Liver (tissue), 7 donors: ENCODE measurements at regions not wholly inside any gene's neighbourhood (a gene's known extent, or its start where the extent isn't known, plus 50 kb on each side); places are given as distances from the start of the nearest gene placed in this dataset.

Experiments used
- DNase-seq: peaks from one replicate; pipeline ENCODE4 v3.0.0-alpha.2; 2017; ENCODE audit warnings: low spot score
- H3K27ac ChIP-seq, 2 donors: one replicate each; pipeline ENCODE4 v1.7.0; 2013; ENCODE audit warnings: inconsistent platforms in 2 of 2, low read length in 2 of 2, control low read depth in 1 of 2, low read depth in 1 of 2, mild to moderate bottlenecking in 1 of 2
- H3K27me3 ChIP-seq, 4 donors: one replicate each; pipeline versions ENCODE4 v1.6.1 to v1.7.0; 2013; ENCODE audit warnings: low read length in 3 of 4, inconsistent platforms in 1 of 4, mild to moderate bottlenecking in 1 of 4, moderate library complexity in 1 of 4; ENCODE audit not compliant: control insufficient read depth in 4 of 4, insufficient read depth in 4 of 4
- H3K36me3 ChIP-seq, 4 donors: one replicate each; pipeline versions ENCODE4 v1.6.1 to v1.7.0; 2013; ENCODE audit warnings: low read length in 3 of 4, mild to moderate bottlenecking in 3 of 4, low read depth in 1 of 4, moderate library complexity in 1 of 4; ENCODE audit not compliant: control insufficient read depth in 4 of 4, insufficient read depth in 3 of 4
- H3K4me1 ChIP-seq, 4 donors: one replicate each; pipeline versions ENCODE4 v1.6.1 to v1.7.0; 2013; ENCODE audit warnings: low read length in 3 of 4, mild to moderate bottlenecking in 3 of 4, moderate library complexity in 1 of 4; ENCODE audit not compliant: control insufficient read depth in 4 of 4, insufficient read depth in 4 of 4
- H3K4me3 ChIP-seq, 3 donors: one replicate each; pipeline versions ENCODE4 v1.6.1 to v1.7.0; 2013; ENCODE audit warnings: low read length in 3 of 3, control low read depth in 1 of 3, low read depth in 1 of 3, mild to moderate bottlenecking in 1 of 3
- H3K9ac ChIP-seq, 2 donors: one replicate each; pipeline ENCODE4 v1.7.0; 2013; ENCODE audit warnings: low read length in 2 of 2, mild to moderate bottlenecking in 2 of 2, moderate library complexity in 2 of 2, control low read depth in 1 of 2, low read depth in 1 of 2
- H3K9me3 ChIP-seq, 4 donors: one replicate each; pipeline versions ENCODE4 v1.6.1 to v1.7.0; 2013; ENCODE audit warnings: low read length in 3 of 4; ENCODE audit not compliant: control insufficient read depth in 4 of 4
- RXRA ChIP-seq, 2 donors: IDR thresholded peaks; 2 replicates each; pipeline ENCODE4 v1.6.1; 2017 to 2018; ENCODE audit warnings: antibody characterized with exemption in 2 of 2, mild to moderate bottlenecking in 1 of 2
- SP1 ChIP-seq: IDR thresholded peaks from 2 replicates; pipeline ENCODE4 v1.6.1; 2018; ENCODE audit warnings: antibody characterized with exemption, mild to moderate bottlenecking
- TAF1 ChIP-seq: conservative IDR thresholded peaks from 2 replicates; pipeline ENCODE4 v1.6.1; 2016; ENCODE audit warnings: antibody characterized with exemption, mild to moderate bottlenecking
- WGBS: extraction: QIAGEN DNeasy Blood & Tissue Kit; methylation state at CpG from one replicate; pipeline ENCODE4 v1.1.7; 2013; 5-methylcytosine and 5-hydroxymethylcytosine counted together
- TF ChIP-seq, protein P1 (sequence below): IDR thresholded peaks from 2 replicates; pipeline ENCODE4 v1.6.1; 2016; ENCODE audit warnings: antibody characterized with exemption, mild to moderate bottlenecking
- TF ChIP-seq, protein P2 (sequence below): IDR thresholded peaks from 2 replicates; pipeline ENCODE4 v1.6.1; 2016; ENCODE audit warnings: antibody characterized with exemption
- TF ChIP-seq, protein P3 (sequence below): IDR thresholded peaks from 2 replicates; pipeline ENCODE4 v1.6.1; 2016; ENCODE audit warnings: antibody characterized with exemption
- donor health status: healthy.
- donor health status: healthy.
- donor health status: healthy.
- donor health status: healthy.

DNA sequence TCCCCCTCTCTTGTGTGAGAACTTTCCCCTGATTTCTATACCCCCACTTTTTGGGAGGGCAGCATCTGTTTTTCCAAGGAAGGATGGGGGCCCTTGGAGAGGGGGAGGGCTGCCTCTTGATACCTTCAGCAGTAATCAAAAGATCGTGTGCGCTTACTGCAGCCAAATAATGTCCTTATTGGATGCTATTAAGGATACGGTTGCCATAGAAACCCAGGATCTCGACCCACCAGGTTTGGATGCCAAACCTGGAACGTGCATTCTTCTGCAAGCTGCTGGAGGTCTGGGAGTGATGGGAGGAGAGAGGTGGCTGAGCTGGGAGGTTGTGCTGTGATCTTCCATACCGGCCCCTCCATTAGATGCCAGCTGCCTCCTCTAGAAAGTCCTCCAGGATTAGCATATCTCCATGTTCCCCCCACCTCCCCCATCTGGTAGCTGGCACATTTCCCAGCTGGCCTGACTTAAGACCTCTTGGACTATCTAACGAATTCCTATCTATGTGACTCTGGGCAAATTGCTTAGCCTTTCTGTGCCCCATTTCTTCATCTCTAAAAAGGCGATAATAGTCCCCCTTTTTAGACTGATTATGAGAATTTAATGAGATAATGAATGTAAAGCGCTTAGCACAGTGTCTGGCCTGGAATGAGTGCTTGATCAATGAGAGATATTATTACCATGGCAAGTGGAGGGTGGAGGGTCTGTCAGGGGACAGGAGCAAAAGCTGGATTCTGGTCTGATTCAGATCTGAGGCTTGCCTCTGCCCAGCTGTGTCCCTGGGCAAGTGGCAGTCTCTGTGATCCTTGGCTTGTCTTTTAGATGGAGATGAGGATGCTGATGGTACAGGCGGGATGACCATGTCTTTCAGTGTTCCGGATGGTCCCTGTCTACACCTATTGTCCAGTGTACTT is 78.5 kb upstream of the PCBD1 start:
- TF ChIP-seq, protein P1, sequence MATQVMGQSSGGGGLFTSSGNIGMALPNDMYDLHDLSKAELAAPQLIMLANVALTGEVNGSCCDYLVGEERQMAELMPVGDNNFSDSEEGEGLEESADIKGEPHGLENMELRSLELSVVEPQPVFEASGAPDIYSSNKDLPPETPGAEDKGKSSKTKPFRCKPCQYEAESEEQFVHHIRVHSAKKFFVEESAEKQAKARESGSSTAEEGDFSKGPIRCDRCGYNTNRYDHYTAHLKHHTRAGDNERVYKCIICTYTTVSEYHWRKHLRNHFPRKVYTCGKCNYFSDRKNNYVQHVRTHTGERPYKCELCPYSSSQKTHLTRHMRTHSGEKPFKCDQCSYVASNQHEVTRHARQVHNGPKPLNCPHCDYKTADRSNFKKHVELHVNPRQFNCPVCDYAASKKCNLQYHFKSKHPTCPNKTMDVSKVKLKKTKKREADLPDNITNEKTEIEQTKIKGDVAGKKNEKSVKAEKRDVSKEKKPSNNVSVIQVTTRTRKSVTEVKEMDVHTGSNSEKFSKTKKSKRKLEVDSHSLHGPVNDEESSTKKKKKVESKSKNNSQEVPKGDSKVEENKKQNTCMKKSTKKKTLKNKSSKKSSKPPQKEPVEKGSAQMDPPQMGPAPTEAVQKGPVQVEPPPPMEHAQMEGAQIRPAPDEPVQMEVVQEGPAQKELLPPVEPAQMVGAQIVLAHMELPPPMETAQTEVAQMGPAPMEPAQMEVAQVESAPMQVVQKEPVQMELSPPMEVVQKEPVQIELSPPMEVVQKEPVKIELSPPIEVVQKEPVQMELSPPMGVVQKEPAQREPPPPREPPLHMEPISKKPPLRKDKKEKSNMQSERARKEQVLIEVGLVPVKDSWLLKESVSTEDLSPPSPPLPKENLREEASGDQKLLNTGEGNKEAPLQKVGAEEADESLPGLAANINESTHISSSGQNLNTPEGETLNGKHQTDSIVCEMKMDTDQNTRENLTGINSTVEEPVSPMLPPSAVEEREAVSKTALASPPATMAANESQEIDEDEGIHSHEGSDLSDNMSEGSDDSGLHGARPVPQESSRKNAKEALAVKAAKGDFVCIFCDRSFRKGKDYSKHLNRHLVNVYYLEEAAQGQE: no peak
- H3K4me1 ChIP-seq: no peaks in the 10 kb centered on the region
- no peak overlapping the region for H3K4me3 ChIP-seq
- H3K27me3 ChIP-seq: no peaks in the 10 kb centered on the region
- no peak overlapping the region for H3K9ac ChIP-seq
- DNase-seq: no peak
- H3K27ac ChIP-seq: no peak overlapping the region
- no peaks in the 10 kb centered on the region for H3K36me3 ChIP-seq
- 81% methylated on average over 11 of the region's 11 CpGs for WGBS
- H3K9me3 ChIP-seq: peaks cover 0 to 9% (median 2%) of the 10 kb centered on the region in 4 donors

DNA sequence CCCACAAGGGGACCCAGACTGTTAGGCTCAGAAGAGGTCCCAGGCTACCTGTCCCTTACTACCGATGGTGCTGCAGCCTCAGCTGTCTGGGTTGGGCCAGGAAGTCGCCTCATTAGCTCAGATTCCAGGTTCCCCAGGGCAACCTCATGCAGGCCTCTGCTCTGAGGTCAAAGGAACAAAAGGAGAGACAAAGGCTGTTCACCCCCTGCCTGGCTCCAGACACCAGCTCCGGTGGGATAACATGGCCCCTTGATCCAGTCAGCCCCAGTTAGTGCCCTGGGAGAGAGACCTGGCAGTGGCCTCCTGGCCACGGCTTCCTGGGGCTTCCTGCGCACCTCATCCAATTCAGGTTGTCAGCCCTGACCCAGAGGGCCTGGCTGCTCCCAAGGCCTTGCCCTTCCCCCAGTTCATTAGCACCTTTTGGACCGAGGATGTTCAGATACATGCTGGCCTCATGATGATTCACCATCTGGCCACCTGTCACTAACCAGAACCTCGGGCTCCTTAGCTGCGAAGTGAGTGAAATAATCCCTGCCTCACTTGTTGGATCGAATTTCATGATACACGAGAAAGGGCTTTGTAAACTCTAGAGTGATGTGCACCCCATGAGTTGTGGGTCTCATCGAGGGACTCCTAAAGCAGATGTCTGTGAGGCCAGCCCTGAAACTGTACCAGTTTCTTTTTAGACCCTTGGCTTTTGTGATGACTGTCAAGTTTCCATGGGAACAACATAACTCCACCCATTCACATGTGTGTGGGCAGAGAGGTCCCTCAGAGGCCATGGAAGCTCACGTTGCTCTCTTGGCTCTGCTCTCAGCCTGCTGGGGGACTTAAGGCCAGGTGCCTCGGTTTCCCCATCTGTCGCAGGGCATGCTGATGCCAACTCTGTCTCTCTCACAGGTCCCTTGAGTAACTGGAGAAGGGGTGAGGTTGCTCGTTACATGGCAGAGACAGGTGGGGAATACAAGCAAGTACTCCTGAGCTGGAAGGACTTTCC is 79.5 kb upstream of the PCBD1 start:
- WGBS: 71% methylated on average over 15 of the region's 15 CpGs
- Histone ChIP-seq H3K27ac (no peak overlapping the region), H3K36me3 (no peaks in the 10 kb centered on the region), H3K9me3 (peaks cover 0 to 13% (median 5%) of the 10 kb centered on the region in 4 donors), H3K4me1 (no peaks in the 10 kb centered on the region), H3K4me3 (no peak overlapping the region), H3K9ac (no peak overlapping the region), H3K27me3 (no peaks in the 10 kb centered on the region)
- no peak for TF ChIP-seq SP1
- TF ChIP-seq, protein P2, sequence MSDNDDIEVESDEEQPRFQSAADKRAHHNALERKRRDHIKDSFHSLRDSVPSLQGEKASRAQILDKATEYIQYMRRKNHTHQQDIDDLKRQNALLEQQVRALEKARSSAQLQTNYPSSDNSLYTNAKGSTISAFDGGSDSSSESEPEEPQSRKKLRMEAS: no peak
- TF ChIP-seq, protein P1: no peak
- TF ChIP-seq, protein P3, sequence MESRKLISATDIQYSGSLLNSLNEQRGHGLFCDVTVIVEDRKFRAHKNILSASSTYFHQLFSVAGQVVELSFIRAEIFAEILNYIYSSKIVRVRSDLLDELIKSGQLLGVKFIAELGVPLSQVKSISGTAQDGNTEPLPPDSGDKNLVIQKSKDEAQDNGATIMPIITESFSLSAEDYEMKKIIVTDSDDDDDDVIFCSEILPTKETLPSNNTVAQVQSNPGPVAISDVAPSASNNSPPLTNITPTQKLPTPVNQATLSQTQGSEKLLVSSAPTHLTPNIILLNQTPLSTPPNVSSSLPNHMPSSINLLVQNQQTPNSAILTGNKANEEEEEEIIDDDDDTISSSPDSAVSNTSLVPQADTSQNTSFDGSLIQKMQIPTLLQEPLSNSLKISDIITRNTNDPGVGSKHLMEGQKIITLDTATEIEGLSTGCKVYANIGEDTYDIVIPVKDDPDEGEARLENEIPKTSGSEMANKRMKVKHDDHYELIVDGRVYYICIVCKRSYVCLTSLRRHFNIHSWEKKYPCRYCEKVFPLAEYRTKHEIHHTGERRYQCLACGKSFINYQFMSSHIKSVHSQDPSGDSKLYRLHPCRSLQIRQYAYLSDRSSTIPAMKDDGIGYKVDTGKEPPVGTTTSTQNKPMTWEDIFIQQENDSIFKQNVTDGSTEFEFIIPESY: no peak
- no peak for TF ChIP-seq TAF1
- TF ChIP-seq RXRA (IDR thresholded peaks at IDR 0.05): no peak
- DNase-seq: no peak
